GM21390 (cell line): ENCODE measurements at regions not wholly inside any gene's neighbourhood (a gene's known extent, or its start where the extent isn't known, plus 50 kb on each side); places are given as distances from the start of the nearest gene placed in this dataset.
A peak's percentile ranks its signal among the peaks of the same experiment; 100 is the strongest.

ENCODE experiments used
- ATAC-seq: cut with Tn5 transposase; IDR thresholded peaks from one replicate; pipeline ENCODE4 v1.9.1; 2021; ENCODE audit not compliant: unreplicated experiment

- no peak for ATAC-seq
Observed at GRCh38 chr5:173557123-173557903, 59.1 kb downstream of the BOD1 start.

GRCh38 chr5:173556142-173557028 is 60.1 kb downstream of the BOD1 start:
- no peak for ATAC-seq

GRCh38 chr5:173554989-173555705 is 61.3 kb downstream of the BOD1 start:
- ATAC-seq = no peak

GRCh38 chr5:173554038-173554955 is 62.2 kb downstream of the BOD1 start:
- ATAC-seq = no peak

- no peak for ATAC-seq
Observed at GRCh38 chr5:173550641-173551040, 65.8 kb downstream of the BOD1 start.

GRCh38 chr5:173549644-173550043 is 66.8 kb downstream of the BOD1 start:
- ATAC-seq = no peak

GRCh38 chr5:173547579-173547978 is 68.9 kb downstream of the BOD1 start:
- peak; percentile 92 for ATAC-seq

GRCh38 chr5:173542964-173543363 is 73.5 kb downstream of the BOD1 start:
- ATAC-seq = no peak

- ATAC-seq = no peak
Observed at GRCh38 chr5:173542159-173542558, 74.3 kb downstream of the BOD1 start.

- ATAC-seq = peak; percentile 73
Observed at GRCh38 chr5:173538654-173539053, 77.8 kb downstream of the BOD1 start.

GRCh38 chr5:173538018-173538417 is 78.4 kb downstream of the BOD1 start:
- no peak for ATAC-seq

GRCh38 chr5:173537228-173537627 is 79.2 kb downstream of the BOD1 start:
- no peak for ATAC-seq

GRCh38 chr5:173535976-173536639 is 80.3 kb downstream of the BOD1 start:
- ATAC-seq = no peak

GRCh38 chr5:173535166-173535975 is 81.1 kb downstream of the BOD1 start:
- no peak for ATAC-seq

- no peak for ATAC-seq
Observed at GRCh38 chr5:173534664-173535063, 81.8 kb downstream of the BOD1 start.

GRCh38 chr5:173534031-173534430 is 82.4 kb downstream of the BOD1 start:
- ATAC-seq = no peak

- ATAC-seq = no peak
Observed at GRCh38 chr5:173532689-173533250, 83.7 kb downstream of the BOD1 start.

- ATAC-seq = no peak
Observed at GRCh38 chr5:173531863-173532262, 84.6 kb downstream of the BOD1 start.

GRCh38 chr5:173530547-173530946 is 85.9 kb downstream of the BOD1 start:
- ATAC-seq = no peak
